Gastrocnemius medialis (tissue), 4 donors: ENCODE measurements at regions not wholly inside any gene's neighbourhood (a gene's known extent, or its start where the extent isn't known, plus 50 kb on each side); places are given as distances from the start of the nearest gene placed in this dataset.

ENCODE experiments used
- ATAC-seq, 2 donors: fragments of 150-250 bp; one replicate each; pipeline ENCODE4 v1.9.1; 2016
- DNase-seq, 2 donors: peaks; one replicate each; pipeline ENCODE4 v3.0.0-alpha.2; 2019
- H3K27ac ChIP-seq, 4 donors: fragments of 200-600 bp; sonication (generic); 1 replicate in 1 of 4; 2 replicates in 3 of 4; pipeline ENCODE4 v1.5.1; 2016 to 2018; ENCODE audit warnings: mild to moderate bottlenecking in 2 of 4, moderate library complexity in 1 of 4
- H3K27me3 ChIP-seq, 3 donors: fragments of 200-600 bp; sonication (generic) in 2 of 3; 1 replicate in 1 of 3; 2 replicates in 2 of 3; pipeline versions ENCODE4 v1.5.1 to v1.6.0; 2016 to 2019; ENCODE audit warnings: mild to moderate bottlenecking in 1 of 3, moderate library complexity in 1 of 3
- H3K36me3 ChIP-seq, 2 donors: fragments of 200-600 bp; sonication (generic) in 1 of 2; one replicate each; pipeline ENCODE4 v1.5.1; 2017 to 2018
- H3K4me1 ChIP-seq, 2 donors: fragments of 200-600 bp; sonication (generic) in 1 of 2; one replicate each; pipeline ENCODE4 v1.5.1; 2016 to 2017; ENCODE audit warnings: mild to moderate bottlenecking in 2 of 2
- H3K4me3 ChIP-seq, 4 donors: fragments of 200-600 bp; sonication (generic) in 3 of 4; 1 replicate in 1 of 4; 2 replicates in 3 of 4; pipeline ENCODE4 v1.5.1; 2016 to 2019; ENCODE audit warnings: mild to moderate bottlenecking in 2 of 4
- H3K9me3 ChIP-seq, 3 donors: fragments of 200-600 bp; sonication (generic) in 2 of 3; 1 replicate in 1 of 3; 2 replicates in 2 of 3; pipeline ENCODE4 v1.5.1; 2016 to 2019
- POLR2A ChIP-seq, 2 donors: fragments of 450-650 bp; IDR thresholded peaks; one replicate each; pipeline ENCODE4 v1.6.1; 2017; ENCODE audit warnings: antibody characterized with exemption in 2 of 2, mild to moderate bottlenecking in 2 of 2, moderate library complexity in 2 of 2
- in situ Hi-C, 4 donors: fragments of 200-750 bp; cut with MboI; loops; one replicate each; pipeline versions ENCODE4 v1.15.0 to v1.8.0; 2017; ENCODE audit warnings: low sequenced_read_pairs in 4 of 4
- intact Hi-C: fragments of 100-400 bp; cut with DNase I; formaldehyde crosslinking; loops from one replicate; pipeline ENCODE4 v1.15.1; 2023; ENCODE audit warnings: low total_unique reads
- TF ChIP-seq, protein P1 (sequence below), 5 experiments: fragments of 450-650 bp in 3 of 5; fragments of 200-600 bp in 2 of 5; sonication (generic) in 2 of 5; IDR thresholded peaks in 4 of 5; conservative IDR thresholded peaks in 1 of 5; 1 replicate in 4 of 5; 2 replicates in 1 of 5; pipeline ENCODE4 v1.5.1; 2016 to 2019; ENCODE audit warnings: antibody characterized with exemption in 5 of 5, mild to moderate bottlenecking in 3 of 5, moderate library complexity in 3 of 5

DNA sequence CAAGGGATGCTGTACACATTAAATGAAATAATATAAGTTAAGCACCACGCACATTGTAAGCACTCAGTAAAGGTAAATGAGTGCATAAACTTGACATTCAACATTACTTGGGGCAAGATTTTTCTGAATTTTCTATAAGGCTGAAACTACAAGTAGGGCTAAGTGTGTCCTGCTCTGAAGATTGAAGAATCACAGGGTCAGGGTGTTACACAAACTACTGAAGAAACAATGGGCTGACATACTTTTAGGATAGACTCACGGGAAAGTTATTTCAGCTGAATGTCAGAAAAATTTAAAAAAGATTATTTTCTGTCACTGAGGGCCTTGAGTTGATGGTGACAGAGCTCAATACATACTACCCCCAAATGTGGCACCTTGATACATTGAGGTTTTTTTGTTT lies 644.2 kb upstream of the PLXNA2 start:
- DNase-seq (no peak), ATAC-seq (no peak)
- intact Hi-C loops (no loop called here), in situ Hi-C loops (no loop called here)
- no peaks in the 10 kb centered on the region for H3K9me3 ChIP-seq
- H3K36me3 ChIP-seq, result no peaks in the 10 kb centered on the region
- H3K4me1 ChIP-seq, result no peaks in the 10 kb centered on the region
- H3K4me3 ChIP-seq, result no peak overlapping the region
- H3K27ac ChIP-seq, result no peak overlapping the region
- no peak for TF ChIP-seq POLR2A (IDR thresholded peaks at IDR 0.05)
- TF ChIP-seq, protein P1, sequence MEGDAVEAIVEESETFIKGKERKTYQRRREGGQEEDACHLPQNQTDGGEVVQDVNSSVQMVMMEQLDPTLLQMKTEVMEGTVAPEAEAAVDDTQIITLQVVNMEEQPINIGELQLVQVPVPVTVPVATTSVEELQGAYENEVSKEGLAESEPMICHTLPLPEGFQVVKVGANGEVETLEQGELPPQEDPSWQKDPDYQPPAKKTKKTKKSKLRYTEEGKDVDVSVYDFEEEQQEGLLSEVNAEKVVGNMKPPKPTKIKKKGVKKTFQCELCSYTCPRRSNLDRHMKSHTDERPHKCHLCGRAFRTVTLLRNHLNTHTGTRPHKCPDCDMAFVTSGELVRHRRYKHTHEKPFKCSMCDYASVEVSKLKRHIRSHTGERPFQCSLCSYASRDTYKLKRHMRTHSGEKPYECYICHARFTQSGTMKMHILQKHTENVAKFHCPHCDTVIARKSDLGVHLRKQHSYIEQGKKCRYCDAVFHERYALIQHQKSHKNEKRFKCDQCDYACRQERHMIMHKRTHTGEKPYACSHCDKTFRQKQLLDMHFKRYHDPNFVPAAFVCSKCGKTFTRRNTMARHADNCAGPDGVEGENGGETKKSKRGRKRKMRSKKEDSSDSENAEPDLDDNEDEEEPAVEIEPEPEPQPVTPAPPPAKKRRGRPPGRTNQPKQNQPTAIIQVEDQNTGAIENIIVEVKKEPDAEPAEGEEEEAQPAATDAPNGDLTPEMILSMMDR (IDR thresholded peaks at IDR 0.05 in 4 of 5, conservative IDR thresholded peaks at IDR 0.05 in 1 of 5), result no peak
- H3K27me3 ChIP-seq, result no peaks in the 10 kb centered on the region

DNA sequence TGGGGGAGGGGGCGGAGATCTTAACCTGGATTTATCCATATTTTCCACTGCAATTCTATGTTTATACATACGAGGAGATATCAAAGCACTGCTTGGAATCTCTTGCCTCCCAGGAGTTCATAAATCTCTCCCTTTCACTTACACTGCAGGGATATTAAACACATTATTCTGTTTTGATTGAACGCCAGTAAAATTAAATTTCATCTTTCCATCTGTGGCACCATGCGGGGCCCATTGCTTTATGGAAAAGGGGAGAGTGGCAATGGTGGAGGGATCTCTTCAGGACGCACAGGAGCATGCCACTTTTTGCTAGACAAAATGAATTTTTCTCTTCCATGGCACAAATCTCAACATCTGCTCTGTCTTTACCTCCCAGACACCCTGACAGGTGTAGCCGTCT lies 648.0 kb upstream of the PLXNA2 start:
- ATAC-seq (no peak), DNase-seq (no peak)
- H3K9me3 ChIP-seq, result no peaks in the 10 kb centered on the region
- no peaks in the 10 kb centered on the region for H3K27me3 ChIP-seq
- H3K36me3 ChIP-seq, result no peaks in the 10 kb centered on the region
- intact Hi-C loops, result no loop called here
- in situ Hi-C loops, result no loop called here
- TF ChIP-seq, protein P1 (IDR thresholded peaks at IDR 0.05 in 4 of 5, conservative IDR thresholded peaks at IDR 0.05 in 1 of 5), result no peak
- TF ChIP-seq POLR2A (IDR thresholded peaks at IDR 0.05), result no peak
- H3K4me1 ChIP-seq, result no peaks in the 10 kb centered on the region
- H3K27ac ChIP-seq, result no peak overlapping the region
- no peak overlapping the region for H3K4me3 ChIP-seq

DNA sequence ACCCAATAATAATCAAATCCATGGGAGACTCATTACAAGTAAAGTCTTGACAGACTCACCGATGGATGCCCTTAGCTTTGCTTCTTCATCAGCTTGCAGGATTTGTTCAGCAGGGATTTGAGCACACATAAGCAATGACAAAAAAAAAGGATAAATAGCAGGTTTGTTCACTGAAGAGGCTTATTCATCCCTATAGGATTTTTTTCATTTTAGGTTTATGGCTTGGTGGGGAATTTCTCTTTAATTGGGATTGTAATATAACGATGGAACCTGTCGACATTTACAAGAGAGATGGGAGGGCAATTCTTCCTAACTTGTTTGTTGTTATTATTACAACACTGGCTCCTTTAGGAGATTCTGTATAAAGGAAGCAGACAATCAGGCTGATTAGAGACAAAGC lies 649.1 kb upstream of the PLXNA2 start:
- no peaks in the 10 kb centered on the region for H3K9me3 ChIP-seq
- ATAC-seq (no peak), DNase-seq (no peak)
- H3K27me3 ChIP-seq, result no peaks in the 10 kb centered on the region
- intact Hi-C loops, result no loop called here
- no peak overlapping the region for H3K4me3 ChIP-seq
- no peak overlapping the region for H3K27ac ChIP-seq
- H3K4me1 ChIP-seq, result no peaks in the 10 kb centered on the region
- TF ChIP-seq POLR2A (IDR thresholded peaks at IDR 0.05), result no peak
- TF ChIP-seq, protein P1 (IDR thresholded peaks at IDR 0.05 in 4 of 5, conservative IDR thresholded peaks at IDR 0.05 in 1 of 5), result no peak
- H3K36me3 ChIP-seq, result no peaks in the 10 kb centered on the region
- in situ Hi-C loops, result no loop called here

DNA sequence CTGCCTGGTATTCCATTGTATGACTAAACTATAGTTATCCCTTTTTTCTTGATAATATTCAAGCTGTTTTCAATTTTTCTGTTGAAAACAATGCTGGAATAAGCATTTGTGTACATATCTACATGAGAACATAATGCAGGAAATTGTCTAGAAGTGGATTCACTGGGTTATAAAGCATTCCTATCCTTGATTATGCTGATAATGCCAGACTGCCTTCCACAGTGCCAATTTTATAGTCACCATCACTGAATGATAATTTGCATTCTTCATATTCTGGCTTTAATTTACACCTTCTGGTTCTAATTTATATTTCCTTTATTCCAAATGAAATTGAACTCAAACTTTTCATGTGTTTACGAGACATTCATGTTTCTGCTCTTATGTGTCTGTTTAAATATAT lies 651.0 kb upstream of the PLXNA2 start:
- no peak overlapping the region for H3K4me3 ChIP-seq
- no peak for DNase-seq
- H3K27ac ChIP-seq, result no peak overlapping the region
- H3K36me3 ChIP-seq, result no peaks in the 10 kb centered on the region
- no peaks in the 10 kb centered on the region for H3K27me3 ChIP-seq
- in situ Hi-C loops, result no loop called here
- intact Hi-C loops, result no loop called here
- no peaks in the 10 kb centered on the region for H3K4me1 ChIP-seq
- ATAC-seq, result no peak
- TF ChIP-seq, protein P1 (IDR thresholded peaks at IDR 0.05 in 4 of 5, conservative IDR thresholded peaks at IDR 0.05 in 1 of 5), result no peak
- no peak for TF ChIP-seq POLR2A (IDR thresholded peaks at IDR 0.05)
- no peaks in the 10 kb centered on the region for H3K9me3 ChIP-seq

DNA sequence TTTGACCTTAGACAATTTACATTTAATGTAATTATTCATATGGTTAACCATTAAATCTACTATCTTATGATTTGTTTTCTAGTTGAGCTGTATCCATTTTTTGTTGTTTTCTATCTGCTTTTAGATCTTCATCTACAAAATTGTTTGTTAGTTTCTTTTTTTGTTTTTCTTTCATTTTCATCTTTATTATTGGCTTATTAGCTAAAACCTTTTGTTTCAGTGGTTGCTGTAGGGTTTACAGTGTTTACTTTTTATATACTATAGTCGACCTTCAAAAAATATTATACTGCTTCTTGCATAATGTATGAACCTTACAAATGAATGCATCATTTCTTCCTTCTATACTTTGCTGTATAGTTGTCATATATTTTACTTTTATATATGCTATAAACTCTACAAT lies 651.6 kb upstream of the PLXNA2 start:
- in situ Hi-C loops, result no loop called here
- Histone ChIP-seq H3K27me3 (no peaks in the 10 kb centered on the region), H3K9me3 (no peaks in the 10 kb centered on the region), H3K4me3 (no peak overlapping the region), H3K36me3 (no peaks in the 10 kb centered on the region), H3K27ac (no peak overlapping the region), H3K4me1 (no peaks in the 10 kb centered on the region)
- intact Hi-C loops, result no loop called here
- no peak for DNase-seq
- no peak for TF ChIP-seq POLR2A (IDR thresholded peaks at IDR 0.05)
- TF ChIP-seq, protein P1 (IDR thresholded peaks at IDR 0.05 in 4 of 5, conservative IDR thresholded peaks at IDR 0.05 in 1 of 5), result no peak
- ATAC-seq, result no peak
